Muscle layer of duodenum (tissue), 2 donors: ENCODE measurements at regions not wholly inside any gene's neighbourhood (a gene's known extent, or its start where the extent isn't known, plus 50 kb on each side); places are given as distances from the start of the nearest gene placed in this dataset.
"Not testable (repeated sequence)": the region's sequence is repeated elsewhere in the genome, so short reads cannot be mapped to it uniquely, and the experiment has no call there.

ENCODE experiments used
- H3K27ac ChIP-seq: one replicate; pipeline ENCODE4 v1.7.0; 2013; ENCODE audit warnings: mild to moderate bottlenecking, low read length
- H3K27me3 ChIP-seq: one replicate; pipeline ENCODE4 v1.7.0; 2013; ENCODE audit warnings: low read depth, mild to moderate bottlenecking, control low read depth, low read length
- H3K36me3 ChIP-seq, 2 donors: one replicate each; pipeline ENCODE4 v1.7.0; 2013; ENCODE audit warnings: low read length in 2 of 2, control low read depth in 1 of 2, mild to moderate bottlenecking in 1 of 2; ENCODE audit not compliant: insufficient read depth in 2 of 2, control insufficient read depth in 1 of 2
- H3K4me1 ChIP-seq, 2 donors: one replicate each; pipeline ENCODE4 v1.7.0; 2013; ENCODE audit warnings: low read length in 2 of 2, mild to moderate bottlenecking in 2 of 2, control low read depth in 1 of 2, moderate library complexity in 1 of 2; ENCODE audit not compliant: insufficient read depth in 2 of 2, control insufficient read depth in 1 of 2
- H3K4me3 ChIP-seq, 2 donors: one replicate each; pipeline ENCODE4 v1.7.0; 2013; ENCODE audit warnings: low read length in 2 of 2, low read depth in 1 of 2, mild to moderate bottlenecking in 1 of 2
- H3K9me3 ChIP-seq, 2 donors: one replicate each; pipeline ENCODE4 v1.7.0; 2013; ENCODE audit warnings: low read length in 2 of 2, control low read depth in 1 of 2, mild to moderate bottlenecking in 1 of 2; ENCODE audit not compliant: control insufficient read depth in 1 of 2
- donor health status: healthy.

- no peaks in the 10 kb centered on the region for H3K27me3 ChIP-seq
- no peak overlapping the region for H3K27ac ChIP-seq
- no peaks in the 10 kb centered on the region for H3K4me1 ChIP-seq
- H3K36me3 ChIP-seq = no peaks in the 10 kb centered on the region
- no peaks in the 10 kb centered on the region for H3K9me3 ChIP-seq
- no peak overlapping the region for H3K4me3 ChIP-seq
These were observed 260.0 kb downstream of the MMUT start for GRCh38 chr6:49202924-49203536.

- H3K4me3 ChIP-seq = no peak overlapping the region
- no peaks in the 10 kb centered on the region for H3K27me3 ChIP-seq
- H3K4me1 ChIP-seq = no peaks in the 10 kb centered on the region
- no peaks in the 10 kb centered on the region for H3K9me3 ChIP-seq
- no peak overlapping the region for H3K27ac ChIP-seq
- no peaks in the 10 kb centered on the region for H3K36me3 ChIP-seq
These were observed 265.0 kb downstream of the MMUT start for GRCh38 chr6:49198015-49198414.

GRCh38 chr6:49162379-49162778 is 300.7 kb downstream of the MMUT start:
- not testable (repeated sequence) for H3K27me3 ChIP-seq, H3K27ac ChIP-seq, H3K4me1 ChIP-seq, H3K4me3 ChIP-seq, H3K36me3 ChIP-seq, H3K9me3 ChIP-seq

- no peak overlapping the region for H3K27ac ChIP-seq
- H3K4me3 ChIP-seq = no peak overlapping the region
- H3K4me1 ChIP-seq = no peaks in the 10 kb centered on the region
- no peaks in the 10 kb centered on the region for H3K27me3 ChIP-seq
- no peaks in the 10 kb centered on the region for H3K36me3 ChIP-seq
- no peaks in the 10 kb centered on the region for H3K9me3 ChIP-seq
These were observed 307.7 kb downstream of the MMUT start for GRCh38 chr6:49155316-49155715.

- no peaks in the 10 kb centered on the region for H3K27me3 ChIP-seq
- H3K36me3 ChIP-seq = no peaks in the 10 kb centered on the region
- no peak overlapping the region for H3K4me3 ChIP-seq
- H3K9me3 ChIP-seq = peaks cover 0 to 6% of the 10 kb centered on the region in 2 donors
- H3K27ac ChIP-seq = no peak overlapping the region
- no peaks in the 10 kb centered on the region for H3K4me1 ChIP-seq
These were observed 311.1 kb downstream of the MMUT start for GRCh38 chr6:49151957-49152356.

GRCh38 chr6:49151461-49151860 is 311.6 kb downstream of the MMUT start:
- Histone ChIP-seq H3K4me1 (no peaks in the 10 kb centered on the region), H3K9me3 (peaks cover 0 to 6% of the 10 kb centered on the region in 2 donors), H3K36me3 (no peaks in the 10 kb centered on the region), H3K4me3 (no peak overlapping the region), H3K27ac (no peak overlapping the region), H3K27me3 (no peaks in the 10 kb centered on the region)

- no peaks in the 10 kb centered on the region for H3K36me3 ChIP-seq
These were observed 312.0 kb downstream of the MMUT start for GRCh38 chr6:49151033-49151432.

GRCh38 chr6:49145280-49145679 is 317.8 kb downstream of the MMUT start:
- Histone ChIP-seq H3K27me3 (no peaks in the 10 kb centered on the region), H3K4me1 (no peaks in the 10 kb centered on the region), H3K36me3 (no peaks in the 10 kb centered on the region), H3K9me3 (peaks cover 0 to 6% of the 10 kb centered on the region in 2 donors), H3K27ac (no peak overlapping the region), H3K4me3 (no peak overlapping the region)

More at GRCh38 chr6:49151033-49151432, 312.0 kb downstream of the MMUT start:
- Histone ChIP-seq H3K9me3 (peaks cover 0 to 6% of the 10 kb centered on the region in 2 donors), H3K4me1 (no peaks in the 10 kb centered on the region), H3K27me3 (no peaks in the 10 kb centered on the region), H3K27ac (no peak overlapping the region), H3K4me3 (no peak overlapping the region)

- H3K9me3 ChIP-seq = no peaks in the 10 kb centered on the region
These were observed 320.5 kb downstream of the MMUT start for GRCh38 chr6:49142421-49143151.

GRCh38 chr6:49121970-49122369 is 341.1 kb downstream of the MMUT start:
- H3K27ac ChIP-seq = no peak overlapping the region
- H3K36me3 ChIP-seq = no peaks in the 10 kb centered on the region
- H3K9me3 ChIP-seq = no peaks in the 10 kb centered on the region
- H3K4me1 ChIP-seq = no peaks in the 10 kb centered on the region
- no peak overlapping the region for H3K4me3 ChIP-seq
- H3K27me3 ChIP-seq = no peaks in the 10 kb centered on the region

More at GRCh38 chr6:49142421-49143151, 320.5 kb downstream of the MMUT start:
- H3K36me3 ChIP-seq = no peaks in the 10 kb centered on the region
- H3K4me1 ChIP-seq = no peaks in the 10 kb centered on the region
- H3K4me3 ChIP-seq = no peak overlapping the region
- H3K27me3 ChIP-seq = no peaks in the 10 kb centered on the region
- no peak overlapping the region for H3K27ac ChIP-seq

GRCh38 chr6:49118478-49118877 is 344.6 kb downstream of the MMUT start:
- Histone ChIP-seq H3K9me3 (no peaks in the 10 kb centered on the region), H3K4me3 (no peak overlapping the region), H3K36me3 (no peaks in the 10 kb centered on the region), H3K27me3 (no peaks in the 10 kb centered on the region), H3K4me1 (no peaks in the 10 kb centered on the region), H3K27ac (no peak overlapping the region)

GRCh38 chr6:49110916-49111315 is 352.1 kb downstream of the MMUT start:
- no peaks in the 10 kb centered on the region for H3K36me3 ChIP-seq
- H3K4me1 ChIP-seq = no peaks in the 10 kb centered on the region
- no peak overlapping the region for H3K27ac ChIP-seq
- no peaks in the 10 kb centered on the region for H3K27me3 ChIP-seq
- H3K4me3 ChIP-seq = no peak overlapping the region
- H3K9me3 ChIP-seq = no peaks in the 10 kb centered on the region
